Activated CD4-positive, alpha-beta T cell treated with anti-CD3 and anti-CD28 coated beads, Interleukin-2, amount 10 ng/mL, durations not matched to agents 7 days and 5 days (primary cell): ENCODE measurements at regions not wholly inside any gene's neighbourhood (a gene's known extent, or its start where the extent isn't known, plus 50 kb on each side); places are given as distances from the start of the nearest gene placed in this dataset.
"Not testable (repeated sequence)": the region's sequence is repeated elsewhere in the genome, so short reads cannot be mapped to it uniquely, and the experiment has no call there.

ENCODE experiments used
- CTCF ChIA-PET: fragments of 350-600 bp; sonication (Branson Sonifier 250); formaldehyde crosslinking; loops from one replicate; lab custom pipeline; 2021; ENCODE audit warnings: antibody characterized with exemption; lab: Charles Lee
- POLR2A ChIA-PET: fragments of 350-600 bp; sonication (Branson Sonifier 250); formaldehyde crosslinking; loops from one replicate; lab custom pipeline; 2021; ENCODE audit warnings: antibody characterized with exemption; lab: Charles Lee
- DNase-seq: peaks from one replicate; pipeline ENCODE4 v3.0.0-alpha.2; 2020
- H3K27ac Mint-ChIP-seq: one replicate; pipeline ENCODE4 v1.8.0; 2021; ENCODE audit warnings: mild to moderate bottlenecking, moderate library complexity, mixed read lengths
- H3K27me3 Mint-ChIP-seq: one replicate; pipeline ENCODE4 v1.8.0; 2021; ENCODE audit warnings: mixed read lengths
- H3K36me3 Mint-ChIP-seq: one replicate; pipeline ENCODE4 v1.8.0; 2021; ENCODE audit warnings: low read depth, mixed read lengths
- H3K4me1 Mint-ChIP-seq: one replicate; pipeline ENCODE4 v1.8.0; 2021; ENCODE audit warnings: mixed read lengths
- H3K4me3 Mint-ChIP-seq: one replicate; pipeline ENCODE4 v1.8.0; 2021; ENCODE audit warnings: mild to moderate bottlenecking, moderate library complexity, mixed read lengths
- H3K9me3 Mint-ChIP-seq: one replicate; pipeline ENCODE4 v1.8.0; 2021; ENCODE audit warnings: mixed read lengths

GRCh38 chr9:75775966-75776691, 114.3 kb upstream of the PCSK5 start:
- no peaks in the 10 kb centered on the region for H3K9me3 Mint-ChIP-seq
- ChIA-PET CTCF (no interaction called here), POLR2A (no interaction called here)
- no peak overlapping the region for H3K27ac Mint-ChIP-seq
- no peak for DNase-seq
- peaks cover 1% of the 10 kb centered on the region for H3K27me3 Mint-ChIP-seq
- no peaks in the 10 kb centered on the region for H3K4me1 Mint-ChIP-seq
- no peak overlapping the region for H3K4me3 Mint-ChIP-seq
- no peaks in the 10 kb centered on the region for H3K36me3 Mint-ChIP-seq

- H3K4me1 Mint-ChIP-seq = no peaks in the 10 kb centered on the region
- ChIA-PET CTCF (no interaction called here), POLR2A (no interaction called here)
- no peaks in the 10 kb centered on the region for H3K36me3 Mint-ChIP-seq
- peaks cover 6% of the 10 kb centered on the region for H3K27me3 Mint-ChIP-seq
- no peak for DNase-seq
- no peak overlapping the region for H3K27ac Mint-ChIP-seq
- H3K9me3 Mint-ChIP-seq = no peaks in the 10 kb centered on the region
- no peak overlapping the region for H3K4me3 Mint-ChIP-seq
Measured at GRCh38 chr9:75780185-75780584, 110.3 kb upstream of the PCSK5 start.

- H3K36me3 Mint-ChIP-seq = peaks cover 1% of the 10 kb centered on the region
- peaks cover 4% of the 10 kb centered on the region for H3K27me3 Mint-ChIP-seq
- H3K4me3 Mint-ChIP-seq = no peak overlapping the region
- no peak overlapping the region for H3K27ac Mint-ChIP-seq
- H3K9me3 Mint-ChIP-seq = no peaks in the 10 kb centered on the region
- ChIA-PET POLR2A (no interaction called here), CTCF (no interaction called here)
- DNase-seq = no peak
- H3K4me1 Mint-ChIP-seq = peaks cover 9% of the 10 kb centered on the region
Measured at GRCh38 chr9:75788006-75788634, 102.4 kb upstream of the PCSK5 start.

- H3K4me1 Mint-ChIP-seq = no peaks in the 10 kb centered on the region
- H3K27me3 Mint-ChIP-seq = peaks cover 6% of the 10 kb centered on the region
- H3K27ac Mint-ChIP-seq = no peak overlapping the region
- CTCF ChIA-PET = no interaction called here
- POLR2A ChIA-PET = no interaction called here
- no peak for DNase-seq
- no peaks in the 10 kb centered on the region for H3K36me3 Mint-ChIP-seq
- H3K9me3 Mint-ChIP-seq = no peaks in the 10 kb centered on the region
- H3K4me3 Mint-ChIP-seq = no peak overlapping the region
Measured at GRCh38 chr9:75797085-75797580, 93.3 kb upstream of the PCSK5 start.

- Mint-ChIP-seq H3K36me3 (no peaks in the 10 kb centered on the region), H3K9me3 (no peaks in the 10 kb centered on the region), H3K27ac (no peak overlapping the region), H3K27me3 (peaks cover 6% of the 10 kb centered on the region), H3K4me1 (no peaks in the 10 kb centered on the region), H3K4me3 (no peak overlapping the region)
- POLR2A ChIA-PET = no interaction called here
- no peak for DNase-seq
- CTCF ChIA-PET = no interaction called here
Measured at GRCh38 chr9:75798505-75798904, 92.0 kb upstream of the PCSK5 start.

GRCh38 chr9:75803130-75803529, 87.3 kb upstream of the PCSK5 start:
- no peaks in the 10 kb centered on the region for H3K36me3 Mint-ChIP-seq
- no peak overlapping the region for H3K4me3 Mint-ChIP-seq
- ChIA-PET CTCF (no interaction called here), POLR2A (interaction anchor here (0.5 kb wide), 1 partner anchor 499 kb away, joined by 4 read pairs; no protein-coding TSS in a partner anchor)
- H3K9me3 Mint-ChIP-seq = no peaks in the 10 kb centered on the region
- H3K27me3 Mint-ChIP-seq = no peaks in the 10 kb centered on the region
- H3K4me1 Mint-ChIP-seq = no peaks in the 10 kb centered on the region
- no peak for DNase-seq
- H3K27ac Mint-ChIP-seq = no peak overlapping the region

- H3K36me3 Mint-ChIP-seq = no peaks in the 10 kb centered on the region
- no peak for DNase-seq
- ChIA-PET POLR2A (no interaction called here), CTCF (no interaction called here)
- peaks cover 3% of the 10 kb centered on the region for H3K9me3 Mint-ChIP-seq
- no peak overlapping the region for H3K27ac Mint-ChIP-seq
- H3K4me1 Mint-ChIP-seq = no peaks in the 10 kb centered on the region
- H3K4me3 Mint-ChIP-seq = no peak overlapping the region
- H3K27me3 Mint-ChIP-seq = no peaks in the 10 kb centered on the region
Measured at GRCh38 chr9:75810063-75810462, 80.4 kb upstream of the PCSK5 start.

- ChIA-PET CTCF (no interaction called here), POLR2A (no interaction called here)
- Mint-ChIP-seq H3K4me3 (no peak overlapping the region), H3K27ac (no peak overlapping the region), H3K9me3 (peaks cover 3% of the 10 kb centered on the region), H3K4me1 (no peaks in the 10 kb centered on the region), H3K27me3 (no peaks in the 10 kb centered on the region), H3K36me3 (no peaks in the 10 kb centered on the region)
- no peak for DNase-seq
Measured at GRCh38 chr9:75811692-75812091, 78.8 kb upstream of the PCSK5 start.

GRCh38 chr9:75812141-75812540, 78.3 kb upstream of the PCSK5 start:
- CTCF ChIA-PET = no interaction called here
- POLR2A ChIA-PET = no interaction called here
- Mint-ChIP-seq H3K4me1 (no peaks in the 10 kb centered on the region), H3K4me3 (no peak overlapping the region), H3K9me3 (peaks cover 3% of the 10 kb centered on the region), H3K36me3 (no peaks in the 10 kb centered on the region), H3K27ac (no peak overlapping the region), H3K27me3 (no peaks in the 10 kb centered on the region)
- no peak for DNase-seq

- H3K27me3 Mint-ChIP-seq = no peaks in the 10 kb centered on the region
- no peak for DNase-seq
- peaks cover 3% of the 10 kb centered on the region for H3K9me3 Mint-ChIP-seq
- no peaks in the 10 kb centered on the region for H3K4me1 Mint-ChIP-seq
- CTCF ChIA-PET = no interaction called here
- no peaks in the 10 kb centered on the region for H3K36me3 Mint-ChIP-seq
- H3K4me3 Mint-ChIP-seq = no peak overlapping the region
- H3K27ac Mint-ChIP-seq = no peak overlapping the region
- POLR2A ChIA-PET = no interaction called here
Measured at GRCh38 chr9:75814667-75815066, 75.8 kb upstream of the PCSK5 start.

- H3K27me3 Mint-ChIP-seq, H3K9me3 Mint-ChIP-seq, H3K4me3 Mint-ChIP-seq, H3K4me1 Mint-ChIP-seq, H3K36me3 Mint-ChIP-seq, DNase-seq, POLR2A ChIA-PET, H3K27ac Mint-ChIP-seq, CTCF ChIA-PET: not testable (repeated sequence)
Measured at GRCh38 chr9:75820471-75821115, 69.9 kb upstream of the PCSK5 start.

- POLR2A ChIA-PET = no interaction called here
- Mint-ChIP-seq H3K9me3 (no peaks in the 10 kb centered on the region), H3K4me3 (no peak overlapping the region), H3K4me1 (no peaks in the 10 kb centered on the region), H3K36me3 (no peaks in the 10 kb centered on the region), H3K27ac (no peak overlapping the region), H3K27me3 (no peaks in the 10 kb centered on the region)
- CTCF ChIA-PET = no interaction called here
- DNase-seq = no peak
Measured at GRCh38 chr9:75823151-75823550, 67.3 kb upstream of the PCSK5 start.

GRCh38 chr9:75824816-75825568, 65.5 kb upstream of the PCSK5 start:
- H3K4me1 Mint-ChIP-seq = no peaks in the 10 kb centered on the region
- H3K27ac Mint-ChIP-seq = no peak overlapping the region
- H3K4me3 Mint-ChIP-seq = no peak overlapping the region
- CTCF ChIA-PET = no interaction called here
- H3K9me3 Mint-ChIP-seq = no peaks in the 10 kb centered on the region
- no peaks in the 10 kb centered on the region for H3K36me3 Mint-ChIP-seq
- POLR2A ChIA-PET = no interaction called here
- no peak for DNase-seq
- H3K27me3 Mint-ChIP-seq = no peaks in the 10 kb centered on the region
